OCI-LY3 (cell line): ENCODE measurements at regions not wholly inside any gene's neighbourhood (a gene's known extent, or its start where the extent isn't known, plus 50 kb on each side); places are given as distances from the start of the nearest gene placed in this dataset.

Source experiments
- CTCF ChIP-seq: fragments of 200-600, 300-600 bp; sonication (generic); IDR thresholded peaks from 2 replicates; pipeline ENCODE4 v1.5.1; 2014; ENCODE audit warnings: antibody characterized with exemption, low read length, low read depth
- EZH2phosphoT487 ChIP-seq: fragments of 200-600 bp; shearing (Covaris generic); IDR thresholded peaks from 2 replicates; pipeline ENCODE4 v1.6.1; 2018; ENCODE audit warnings: antibody characterized with exemption, mixed run types, low read depth

- TF ChIP-seq CTCF (no peak), EZH2phosphoT487 (no peak)
These were observed 114.2 kb upstream of the ADAMTS16 start for GRCh38 chr5:5025774-5026408.
